ENCODE measurements at regions not wholly inside any gene's neighbourhood (a gene's known extent, or its start where the extent isn't known, plus 50 kb on each side); places are given as distances from the start of the nearest gene placed in this dataset.

DNA sequence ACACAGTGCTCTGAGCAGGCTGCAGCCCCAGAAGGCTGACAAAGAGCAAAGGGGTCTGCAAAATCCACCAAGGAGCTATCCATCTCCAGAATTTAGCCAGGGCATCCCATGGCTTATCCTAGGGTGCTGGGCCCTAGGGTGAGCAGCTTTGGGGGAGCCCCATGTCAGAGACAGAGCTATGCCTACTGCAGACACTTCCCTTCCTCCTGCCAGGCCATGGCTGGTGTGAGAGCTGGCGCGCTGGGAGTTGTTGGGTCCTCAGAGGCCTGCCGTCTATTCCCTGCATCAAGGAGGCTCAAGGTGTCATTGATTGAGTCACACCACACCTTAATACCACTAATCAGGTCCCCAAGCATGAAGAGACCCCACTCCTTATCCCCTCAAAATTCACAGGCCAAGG is 85.3 kb upstream of the TP53I11 start:
- no peak overlapping the region for H3K23ac ChIP-seq (ENCODE audit: low read length in 2 of 2)
- no peak overlapping the region for H3K27ac ChIP-seq (ENCODE audit: low read length, poor library complexity, severe bottlenecking)
- no peak overlapping the region for H2AK5ac ChIP-seq (ENCODE audit: low read length, severe bottlenecking)
- no peak overlapping the region for H4K8ac ChIP-seq (ENCODE audit: low read length)
- H3K79me1 ChIP-seq (replicated peaks; ENCODE audit: low read length, poor library complexity, severe bottlenecking): no peaks in the 10 kb centered on the region
- 98% methylated on average over 3 of the region's 3 CpGs for WGBS
- H3K27me3 ChIP-seq (ENCODE audit: control insufficient read depth in 1 of 2, insufficient read depth in 1 of 2, low read length in 2 of 2): peaks cover 47 to 60% of the 10 kb centered on the region in 2 experiments
- no peak overlapping the region for H2BK15ac ChIP-seq (ENCODE audit: low read depth, poor library complexity, severe bottlenecking)
- H2AFZ ChIP-seq (ENCODE audit: low read depth, low read length): no peak overlapping the region
- H3K4me1 ChIP-seq (ENCODE audit: control insufficient read depth, insufficient read depth, low read depth, low read length): no peaks in the 10 kb centered on the region
- no peak overlapping the region for H3K4me2 ChIP-seq (ENCODE audit: low read length, poor library complexity, severe bottlenecking)
- no peaks in the 10 kb centered on the region for H3K36me3 ChIP-seq (ENCODE audit: control insufficient read depth in 1 of 2, insufficient read depth in 2 of 2, low read depth in 1 of 2, low read length in 2 of 2)
- DNase-seq: no peak
- H4K91ac ChIP-seq (ENCODE audit: low read length): no peak overlapping the region
- H2BK12ac ChIP-seq (ENCODE audit: low read length in 2 of 2): no peak overlapping the region
- H3K9ac ChIP-seq (ENCODE audit: low read length): no peak overlapping the region
- H3K14ac ChIP-seq (ENCODE audit: low read length in 2 of 2): no peak overlapping the region
- H3K4me3 ChIP-seq (ENCODE audit: insufficient read depth in 1 of 2, low read depth in 1 of 2, low read length in 2 of 2): no peak overlapping the region
- H2BK120ac ChIP-seq (ENCODE audit: low read depth, low read length): no peak overlapping the region
- H3K4ac ChIP-seq (ENCODE audit: low read depth in 1 of 2, low read length in 2 of 2): no peak overlapping the region
- no peak overlapping the region for H2BK5ac ChIP-seq (ENCODE audit: low read depth, low read length, poor library complexity, severe bottlenecking)
- peaks cover 28% of the 10 kb centered on the region for H3K9me3 ChIP-seq (ENCODE audit: control insufficient read depth, low read length)
- H3K18ac ChIP-seq (ENCODE audit: low read depth in 1 of 2, low read length in 2 of 2): no peak overlapping the region

DNA sequence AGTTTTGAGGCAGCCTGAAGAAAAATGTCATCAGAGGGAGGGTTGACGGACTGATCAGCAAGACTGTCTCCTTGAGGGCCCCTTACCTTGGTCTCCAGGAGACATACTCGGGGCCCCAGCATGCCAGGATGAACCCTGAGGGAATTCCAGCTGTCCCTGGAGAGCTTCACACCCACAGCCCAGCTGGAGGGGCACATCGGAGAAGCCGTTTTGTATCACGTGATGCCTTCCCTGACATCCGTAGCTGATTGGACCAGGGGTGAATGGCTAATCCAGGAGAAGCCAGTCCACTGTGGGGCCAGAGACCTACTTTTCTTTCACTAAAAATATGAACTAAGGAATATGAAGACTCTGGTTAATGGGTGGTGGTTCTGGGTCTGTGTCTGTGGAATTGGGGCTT is 86.0 kb upstream of the TP53I11 start:
- Histone ChIP-seq H4K91ac (ENCODE audit: low read length) (no peak overlapping the region), H2BK120ac (ENCODE audit: low read depth, low read length) (no peak overlapping the region), H4K8ac (ENCODE audit: low read length) (no peak overlapping the region), H2BK5ac (ENCODE audit: low read depth, low read length, poor library complexity, severe bottlenecking) (no peak overlapping the region), H3K4ac (ENCODE audit: low read depth in 1 of 2, low read length in 2 of 2) (no peak overlapping the region), H2BK12ac (ENCODE audit: low read length in 2 of 2) (no peak overlapping the region), H3K9me3 (ENCODE audit: control insufficient read depth, low read length) (peaks cover 28% of the 10 kb centered on the region), H3K4me3 (ENCODE audit: insufficient read depth in 1 of 2, low read depth in 1 of 2, low read length in 2 of 2) (no peak overlapping the region), H3K4me1 (ENCODE audit: control insufficient read depth, insufficient read depth, low read depth, low read length) (no peaks in the 10 kb centered on the region), H3K18ac (ENCODE audit: low read depth in 1 of 2, low read length in 2 of 2) (no peak overlapping the region), H3K4me2 (ENCODE audit: low read length, poor library complexity, severe bottlenecking) (no peak overlapping the region), H3K27me3 (ENCODE audit: control insufficient read depth in 1 of 2, insufficient read depth in 1 of 2, low read length in 2 of 2) (peaks cover 43 to 65% of the 10 kb centered on the region in 2 experiments), H3K27ac (ENCODE audit: low read length, poor library complexity, severe bottlenecking) (no peak overlapping the region), H2AFZ (ENCODE audit: low read depth, low read length) (no peak overlapping the region), H2BK15ac (ENCODE audit: low read depth, poor library complexity, severe bottlenecking) (no peak overlapping the region), H3K23ac (ENCODE audit: low read length in 2 of 2) (no peak overlapping the region), H3K14ac (ENCODE audit: low read length in 2 of 2) (no peak overlapping the region), H3K9ac (ENCODE audit: low read length) (no peak overlapping the region), H3K36me3 (ENCODE audit: control insufficient read depth in 1 of 2, insufficient read depth in 2 of 2, low read depth in 1 of 2, low read length in 2 of 2) (no peaks in the 10 kb centered on the region), H2AK5ac (ENCODE audit: low read length, severe bottlenecking) (no peak overlapping the region), H3K79me1 (replicated peaks; ENCODE audit: low read length, poor library complexity, severe bottlenecking) (no peaks in the 10 kb centered on the region)
- no peak for DNase-seq
- 91% methylated on average over 6 of the region's 6 CpGs for WGBS

DNA sequence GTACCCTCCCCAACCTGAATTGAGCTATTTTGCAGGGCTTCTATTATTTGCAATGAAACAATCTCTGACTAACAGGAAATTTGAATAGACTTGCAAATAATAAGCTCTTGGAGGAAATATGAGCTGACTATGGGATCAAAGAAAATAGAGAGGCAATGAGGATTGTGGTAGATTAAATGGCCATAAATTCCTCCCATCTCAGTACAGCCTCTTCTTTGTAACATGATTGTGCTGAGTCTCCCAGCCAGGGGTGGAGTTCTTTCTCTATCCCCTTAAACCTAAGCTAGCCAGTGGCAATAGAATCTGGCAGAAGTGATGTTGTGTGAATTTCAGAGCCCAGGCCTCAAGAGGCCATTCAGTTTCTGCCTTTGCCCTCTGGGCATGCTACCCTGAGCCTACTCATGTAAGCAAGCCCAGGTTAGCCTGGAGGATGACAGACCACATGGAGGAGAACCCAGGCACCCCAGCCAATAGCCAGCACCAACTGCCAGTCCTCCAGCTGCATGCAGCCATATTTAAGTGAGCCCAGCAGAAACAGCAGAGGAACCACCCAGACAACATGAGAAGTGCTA is 86.8 kb upstream of the TP53I11 start:
- no peak overlapping the region for H2BK15ac ChIP-seq (ENCODE audit: low read depth, poor library complexity, severe bottlenecking)
- no peak overlapping the region for H3K23ac ChIP-seq (ENCODE audit: low read length in 2 of 2)
- peaks cover 28% of the 10 kb centered on the region for H3K9me3 ChIP-seq (ENCODE audit: control insufficient read depth, low read length)
- H3K4me3 ChIP-seq (ENCODE audit: insufficient read depth in 1 of 2, low read depth in 1 of 2, low read length in 2 of 2): no peak overlapping the region
- H3K9ac ChIP-seq (ENCODE audit: low read length): no peak overlapping the region
- H2AFZ ChIP-seq (ENCODE audit: low read depth, low read length): no peak overlapping the region
- H3K79me1 ChIP-seq (replicated peaks; ENCODE audit: low read length, poor library complexity, severe bottlenecking): no peaks in the 10 kb centered on the region
- DNase-seq: no peak
- peaks cover 39 to 65% of the 10 kb centered on the region in 2 experiments for H3K27me3 ChIP-seq (ENCODE audit: control insufficient read depth in 1 of 2, insufficient read depth in 1 of 2, low read length in 2 of 2)
- H2AK5ac ChIP-seq (ENCODE audit: low read length, severe bottlenecking): no peak overlapping the region
- H2BK5ac ChIP-seq (ENCODE audit: low read depth, low read length, poor library complexity, severe bottlenecking): no peak overlapping the region
- H3K4ac ChIP-seq (ENCODE audit: low read depth in 1 of 2, low read length in 2 of 2): no peak overlapping the region
- H2BK12ac ChIP-seq (ENCODE audit: low read length in 2 of 2): no peak overlapping the region
- no peaks in the 10 kb centered on the region for H3K4me1 ChIP-seq (ENCODE audit: control insufficient read depth, insufficient read depth, low read depth, low read length)
- H3K18ac ChIP-seq (ENCODE audit: low read depth in 1 of 2, low read length in 2 of 2): no peak overlapping the region
- no peak overlapping the region for H3K4me2 ChIP-seq (ENCODE audit: low read length, poor library complexity, severe bottlenecking)
- no peak overlapping the region for H3K14ac ChIP-seq (ENCODE audit: low read length in 2 of 2)
- no peak overlapping the region for H2BK120ac ChIP-seq (ENCODE audit: low read depth, low read length)
- no peaks in the 10 kb centered on the region for H3K36me3 ChIP-seq (ENCODE audit: control insufficient read depth in 1 of 2, insufficient read depth in 2 of 2, low read depth in 1 of 2, low read length in 2 of 2)
- H4K8ac ChIP-seq (ENCODE audit: low read length): no peak overlapping the region
- H4K91ac ChIP-seq (ENCODE audit: low read length): no peak overlapping the region
- H3K27ac ChIP-seq (ENCODE audit: low read length, poor library complexity, severe bottlenecking): no peak overlapping the region

DNA sequence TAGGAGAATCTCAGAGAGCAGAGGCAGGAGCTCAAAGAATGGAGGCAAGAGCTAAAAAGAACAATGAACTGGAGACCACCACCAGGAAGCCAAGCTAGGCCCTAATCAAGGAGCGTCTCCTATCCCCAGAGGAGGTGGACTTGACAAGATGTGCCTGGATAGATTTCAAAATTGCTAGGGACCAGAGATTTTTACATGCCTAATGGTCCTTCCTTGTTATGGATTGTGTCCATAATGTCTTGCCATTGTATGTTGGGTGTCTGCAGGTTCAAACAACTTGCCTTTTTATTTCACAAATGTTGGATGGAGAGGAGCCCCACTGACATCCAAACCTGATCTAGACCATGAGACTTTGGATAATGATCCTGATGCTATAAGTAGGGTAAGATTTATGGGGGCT is 88.2 kb upstream of the TP53I11 start:
- Histone ChIP-seq H3K4me2 (ENCODE audit: low read length, poor library complexity, severe bottlenecking) (no peak overlapping the region), H3K27ac (ENCODE audit: low read length, poor library complexity, severe bottlenecking) (no peak overlapping the region), H3K9ac (ENCODE audit: low read length) (no peak overlapping the region), H2BK15ac (ENCODE audit: low read depth, poor library complexity, severe bottlenecking) (no peak overlapping the region), H3K4me3 (ENCODE audit: insufficient read depth in 1 of 2, low read depth in 1 of 2, low read length in 2 of 2) (no peak overlapping the region), H3K9me3 (ENCODE audit: control insufficient read depth, low read length) (peaks cover 26% of the 10 kb centered on the region), H3K36me3 (ENCODE audit: control insufficient read depth in 1 of 2, insufficient read depth in 2 of 2, low read depth in 1 of 2, low read length in 2 of 2) (no peaks in the 10 kb centered on the region), H2BK5ac (ENCODE audit: low read depth, low read length, poor library complexity, severe bottlenecking) (no peak overlapping the region), H2AK5ac (ENCODE audit: low read length, severe bottlenecking) (no peak overlapping the region), H3K4ac (ENCODE audit: low read depth in 1 of 2, low read length in 2 of 2) (no peak overlapping the region), H3K14ac (ENCODE audit: low read length in 2 of 2) (no peak overlapping the region), H2BK120ac (ENCODE audit: low read depth, low read length) (no peak overlapping the region), H2AFZ (ENCODE audit: low read depth, low read length) (no peak overlapping the region), H3K23ac (ENCODE audit: low read length in 2 of 2) (no peak overlapping the region), H4K91ac (ENCODE audit: low read length) (no peak overlapping the region), H3K18ac (ENCODE audit: low read depth in 1 of 2, low read length in 2 of 2) (no peak overlapping the region), H3K79me1 (replicated peaks; ENCODE audit: low read length, poor library complexity, severe bottlenecking) (no peaks in the 10 kb centered on the region), H3K27me3 (ENCODE audit: control insufficient read depth in 1 of 2, insufficient read depth in 1 of 2, low read length in 2 of 2) (peaks cover 26 to 63% of the 10 kb centered on the region in 2 experiments), H2BK12ac (ENCODE audit: low read length in 2 of 2) (no peak overlapping the region), H3K4me1 (ENCODE audit: control insufficient read depth, insufficient read depth, low read depth, low read length) (no peaks in the 10 kb centered on the region), H4K8ac (ENCODE audit: low read length) (no peak overlapping the region)
- DNase-seq: no peak
- 95% methylated on average over 1 of the region's 1 CpG for WGBS

All from mesenchymal stem cell (in vitro differentiated cells and primary cell).